GM23338 (cell line): ENCODE measurements at regions not wholly inside any gene's neighbourhood (a gene's known extent, or its start where the extent isn't known, plus 50 kb on each side); places are given as distances from the start of the nearest gene placed in this dataset.

ENCODE experiments used
- CTCF ChIP-seq, 2 experiments: fragments of 200-600 bp in 1 of 2; sonication (generic) in 1 of 2; conservative IDR thresholded peaks; 2 replicates each; pipeline versions ENCODE4 v1.5.1 to v1.6.1; 2016 to 2017; ENCODE audit warnings: antibody characterized with exemption in 2 of 2, low read depth in 2 of 2, mild to moderate bottlenecking in 2 of 2, moderate library complexity in 1 of 2
- EZH2 ChIP-seq: fragments of 200-600 bp; sonication (generic); IDR thresholded peaks from one replicate; pipeline ENCODE4 v1.8.0; 2017; ENCODE audit warnings: antibody characterized with exemption, mild to moderate bottlenecking, low read depth; ENCODE audit not compliant: unreplicated experiment

- TF ChIP-seq EZH2 (no peak), CTCF (conservative IDR thresholded peaks at IDR 0.05; ENCODE audit: low read depth in 2 of 2) (peak; percentile 25 to 55; a peak in 2 of 4 replicates)
Observed at GRCh38 chr17:69723741-69724140, 309.2 kb downstream of the MAP2K6 start.
